RWPE1 (cell line): ENCODE measurements at regions not wholly inside any gene's neighbourhood (a gene's known extent, or its start where the extent isn't known, plus 50 kb on each side); places are given as distances from the start of the nearest gene placed in this dataset.

Experiments
- CTCF ChIA-PET: fragments of 350-600 bp; sonication (Branson Sonifier 250); formaldehyde crosslinking; extraction: SDS; loops from one replicate; lab custom pipeline; 2021; lab: Yijun Ruan, JAX
- POLR2A ChIA-PET: fragments of 400-600 bp; formaldehyde crosslinking; extraction: SDS; loops from one replicate; lab custom pipeline; 2020; ENCODE audit warnings: antibody characterized with exemption; ENCODE audit not compliant: low non-redundant PET; lab: Yijun Ruan, JAX
- DNase-seq: peaks from one replicate; pipeline ENCODE4 v3.0.0; 2012; ENCODE audit warnings: low spot score
- H3K27ac ChIP-seq: fragments of 450-650 bp; 2 replicates; pipeline ENCODE4 v1.5.1; 2017
- CTCF ChIP-seq: fragments of 450-650 bp; conservative IDR thresholded peaks from 2 replicates; pipeline ENCODE4 v1.5.1; 2017; ENCODE audit warnings: low read depth, mild to moderate bottlenecking

- POLR2A ChIA-PET = no interaction called here
- CTCF ChIA-PET = no interaction called here
- no peak for DNase-seq
- TF ChIP-seq CTCF = no peak
- H3K27ac ChIP-seq = no peak overlapping the region
These were observed 133.2 kb upstream of the DAZL start for GRCh38 chr3:16738451-16738850.

GRCh38 chr3:16739541-16740105 is 134.4 kb upstream of the DAZL start:
- ChIA-PET POLR2A (no interaction called here), CTCF (no interaction called here)
- H3K27ac ChIP-seq = no peak overlapping the region
- no peak for DNase-seq
- TF ChIP-seq CTCF = no peak

- no peak for DNase-seq
- no peak overlapping the region for H3K27ac ChIP-seq
- POLR2A ChIA-PET = no interaction called here
- CTCF ChIA-PET = no interaction called here
- TF ChIP-seq CTCF = no peak
These were observed 135.3 kb upstream of the DAZL start for GRCh38 chr3:16740515-16740914.

GRCh38 chr3:16741103-16741758 is 136.0 kb upstream of the DAZL start:
- no peak for TF ChIP-seq CTCF
- DNase-seq = no peak
- POLR2A ChIA-PET = no interaction called here
- no peak overlapping the region for H3K27ac ChIP-seq
- CTCF ChIA-PET = no interaction called here

- DNase-seq = no peak
- no peak for TF ChIP-seq CTCF
- ChIA-PET CTCF (no interaction called here), POLR2A (no interaction called here)
- no peak overlapping the region for H3K27ac ChIP-seq
These were observed 136.7 kb upstream of the DAZL start for GRCh38 chr3:16741890-16742289.

- CTCF ChIA-PET = no interaction called here
These were observed 138.1 kb upstream of the DAZL start for GRCh38 chr3:16743276-16743675.

More at GRCh38 chr3:16743276-16743675, 138.1 kb upstream of the DAZL start:
- no peak for TF ChIP-seq CTCF
- POLR2A ChIA-PET = no interaction called here
- H3K27ac ChIP-seq = no peak overlapping the region
- no peak for DNase-seq
